Prostate gland (tissue), 2 donors: ENCODE measurements at regions not wholly inside any gene's neighbourhood (a gene's known extent, or its start where the extent isn't known, plus 50 kb on each side); places are given as distances from the start of the nearest gene placed in this dataset. TPM values are rescaled to one million over a fixed set of nuclear protein-coding genes. Genes with fewer than 3 reads are reported as not detected.
"Not testable (repeated sequence)": the region's sequence is repeated elsewhere in the genome, so short reads cannot be mapped to it uniquely, and the experiment has no call there.

Experiments used
- DNase-seq: peaks from one replicate; pipeline ENCODE4 v3.0.0-alpha.2; 2019; ENCODE audit warnings: low spot score
- H3K27ac ChIP-seq, 2 donors: fragments of 200-600 bp; sonication (generic); 2 replicates each; pipeline ENCODE4 v1.5.1; 2017 to 2019
- H3K27me3 ChIP-seq: fragments of 200-600 bp; sonication (generic); replicated peaks from 2 replicates; pipeline ENCODE4 v1.5.1; 2019; ENCODE audit not compliant: insufficient read depth
- H3K36me3 ChIP-seq, 2 donors: fragments of 200-600 bp; sonication (generic); 1 replicate in 1 of 2; 2 replicates in 1 of 2; pipeline versions ENCODE4 v1.5.1 to v1.8.1; 2017 to 2019
- H3K4me1 ChIP-seq: fragments of 200-600 bp; sonication (generic); replicated peaks from 2 replicates; pipeline ENCODE4 v1.5.1; 2019
- H3K4me3 ChIP-seq, 2 donors: fragments of 200-600 bp; sonication (generic); 2 replicates each; pipeline ENCODE4 v1.5.1; 2017 to 2019
- H3K9me3 ChIP-seq: fragments of 200-600 bp; sonication (generic); 2 replicates; pipeline ENCODE4 v1.5.1; 2017
- CTCF ChIP-seq, 4 experiments: fragments of 200-600 bp in 2 of 4; fragments of 450-650 bp in 2 of 4; sonication (generic) in 2 of 4; IDR thresholded peaks; 1 replicate in 3 of 4; 2 replicates in 1 of 4; pipeline ENCODE4 v1.5.1; 2016 to 2019; ENCODE audit warnings: antibody characterized with exemption in 4 of 4, mild to moderate bottlenecking in 2 of 4, moderate library complexity in 2 of 4
- POLR2A ChIP-seq: fragments of 450-650 bp; IDR thresholded peaks from one replicate; pipeline ENCODE4 v1.6.1; 2016; ENCODE audit warnings: antibody characterized with exemption, mild to moderate bottlenecking
- POLR2AphosphoS5 ChIP-seq: sonication (generic); formaldehyde crosslinking; IDR thresholded peaks from one replicate; pipeline ENCODE4 v1.6.1; 2017; ENCODE audit warnings: antibody characterized with exemption
- WGBS: methylation state at CpG from one replicate; pipeline ENCODE4 v1.1.5; 2018; 5-methylcytosine and 5-hydroxymethylcytosine counted together
- intact Hi-C: fragments of 100-400 bp; cut with DNase I; formaldehyde crosslinking; loops from one replicate; pipeline ENCODE4 v1.14.2; 2022
- microRNA counts, 2 donors: library from miRNA; unstranded; fragments of <30 nt; microRNA quantifications; one replicate each; lab custom pipeline; 2016 to 2017
- microRNA-seq: library from miRNA; unstranded; fragments of <30 nt; microRNA quantifications from one replicate; pipeline ENCODE4, GENCODE V29; 2016
- small RNA-seq, 2 donors: library from RNA; depleted of rRNA; stranded (forward); fragments of <200 nt; gene quantifications; one replicate each; pipeline ENCODE3, GENCODE V24; 2016

- H3K9me3 ChIP-seq, H3K4me1 ChIP-seq, H3K36me3 ChIP-seq, DNase-seq, H3K27me3 ChIP-seq, intact Hi-C loops: not testable (repeated sequence)
- H3K4me3 ChIP-seq, result peak overlapping the region; percentile 69 to 71
- H3K27ac ChIP-seq, result peak overlapping the region; percentile 88 to 94
- TF ChIP-seq POLR2A, result peak; percentile 81
- 0% methylated on average over 30 of the region's 30 CpGs for whole genome bisulfite sequencing
Measured at GRCh38 chr3:125915437-125915787, 53.6 kb upstream of the ROPN1B start.

- intact Hi-C loops, H3K36me3 ChIP-seq: not testable (repeated sequence)
Measured at GRCh38 chr3:125915792-125916375, 53.1 kb upstream of the ROPN1B start.

DNA sequence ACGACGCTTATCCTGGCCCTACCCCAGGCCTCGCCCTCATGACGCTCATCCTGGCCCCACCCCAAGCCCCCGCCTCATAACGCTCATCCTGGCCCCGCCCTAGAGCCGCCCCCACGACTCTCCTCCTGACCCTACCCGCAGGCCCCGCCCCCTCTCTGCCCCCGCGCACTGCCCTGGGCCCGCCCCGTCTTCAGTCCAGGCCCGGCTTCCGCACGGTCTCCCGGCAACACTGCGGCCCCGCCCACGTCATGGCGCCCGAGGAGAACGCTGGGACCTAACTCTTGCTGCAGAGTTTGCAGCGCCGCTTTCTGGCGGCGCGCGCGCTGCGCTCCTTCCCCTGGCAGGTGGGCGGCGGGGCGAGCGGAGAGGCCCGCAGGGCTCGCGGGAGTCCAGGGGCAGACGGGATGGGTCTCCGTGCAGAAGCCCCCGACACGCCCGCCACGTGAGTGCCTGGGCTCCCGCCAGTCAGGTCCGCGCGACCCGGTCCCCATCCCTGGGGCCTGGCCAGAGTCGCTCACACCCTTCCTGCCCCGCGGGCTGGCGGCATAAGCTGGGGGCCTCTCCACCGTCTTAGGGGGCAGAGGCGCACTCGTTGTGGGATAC is 52.5 kb upstream of the ROPN1B start:
- Histone ChIP-seq H3K4me3 (peak overlapping the region; percentile 69 to 71), H3K27me3 (no peaks in the 10 kb centered on the region), H3K27ac (peak overlapping the region; percentile 88 to 94), H3K36me3 (no peaks in the 10 kb centered on the region), H3K4me1 (no peaks in the 10 kb centered on the region), H3K9me3 (no peaks in the 10 kb centered on the region)
- peak; percentile 98 for DNase-seq
- TF ChIP-seq CTCF (IDR thresholded peaks at IDR 0.05), result peak in 2 of 4 experiments; percentile 59 to 64
- peak; percentile 34 for TF ChIP-seq POLR2A
- no peak for TF ChIP-seq POLR2AphosphoS5
- 0% methylated on average over 15 of the region's 58 CpGs for whole genome bisulfite sequencing
- intact Hi-C loops, result no loop called here

More at GRCh38 chr3:125915792-125916375, 53.1 kb upstream of the ROPN1B start:
- H3K9me3 ChIP-seq, H3K4me1 ChIP-seq, H3K27me3 ChIP-seq: not testable (repeated sequence)
- peak; percentile 100 for DNase-seq
- Histone ChIP-seq H3K4me3 (peak overlapping the region; percentile 69 to 71), H3K27ac (peak overlapping the region; percentile 88 to 94)
- 2% methylated on average over 40 of the region's 40 CpGs for WGBS
- TF ChIP-seq POLR2AphosphoS5 (peak; percentile 74), POLR2A (peak; percentile 54)

GRCh38 chr3:125917020-125917549 is 51.9 kb upstream of the ROPN1B start:
- H3K36me3 ChIP-seq, DNase-seq, H3K4me1 ChIP-seq, H3K9me3 ChIP-seq, intact Hi-C loops, H3K27me3 ChIP-seq: not testable (repeated sequence)
- WGBS, result 2% methylated on average over 12 of the region's 12 CpGs
- Histone ChIP-seq H3K4me3 (peak overlapping the region; percentile 69 to 71), H3K27ac (peak overlapping the region; percentile 71 to 80)

DNA sequence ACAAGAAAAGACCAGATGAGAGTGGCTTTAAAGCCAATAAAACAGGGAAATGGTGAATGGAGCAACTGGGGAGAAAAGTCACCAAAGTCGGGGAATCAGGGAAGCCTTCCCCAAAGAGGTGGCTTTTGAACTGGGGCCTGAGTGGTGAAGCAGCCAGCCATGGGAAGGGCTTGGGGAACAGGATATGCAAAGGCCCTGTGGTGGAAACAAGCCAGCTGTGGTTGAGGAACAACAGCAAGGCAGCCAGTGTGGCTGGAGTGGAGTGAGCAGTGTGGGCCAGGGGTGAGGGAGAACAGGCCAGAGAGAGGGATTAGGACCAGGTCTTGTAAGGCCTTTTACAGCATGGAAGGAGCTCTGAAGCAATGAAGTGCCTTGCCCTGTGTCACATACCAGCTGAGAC is 51.0 kb upstream of the ROPN1B start:
- H3K4me1 ChIP-seq, intact Hi-C loops, DNase-seq, H3K4me3 ChIP-seq, H3K36me3 ChIP-seq, H3K27ac ChIP-seq, H3K27me3 ChIP-seq, H3K9me3 ChIP-seq: not testable (repeated sequence)
- WGBS, result 100% methylated on average over 1 of the region's 1 CpG

DNA sequence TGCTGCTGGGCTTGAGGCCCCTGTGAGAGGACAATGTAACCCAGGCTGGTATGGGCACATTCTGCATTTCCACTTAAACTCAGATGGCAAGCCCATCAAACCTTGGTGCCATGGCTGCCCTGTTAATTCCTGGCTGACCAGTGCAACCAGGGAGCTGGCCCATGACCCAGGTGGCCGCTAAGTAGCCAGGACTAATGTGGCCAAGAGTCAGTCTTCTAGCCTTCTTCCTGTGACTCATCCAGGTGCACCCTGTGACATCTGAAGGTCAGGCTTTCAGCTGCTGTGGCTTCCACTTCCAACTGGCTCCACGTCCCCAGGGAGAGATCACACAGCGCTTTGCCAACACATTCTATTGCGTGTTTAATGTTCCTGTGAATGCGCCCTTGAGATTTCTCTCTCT is 50.5 kb upstream of the ROPN1B start:
- DNase-seq, result not testable (repeated sequence)

DNA sequence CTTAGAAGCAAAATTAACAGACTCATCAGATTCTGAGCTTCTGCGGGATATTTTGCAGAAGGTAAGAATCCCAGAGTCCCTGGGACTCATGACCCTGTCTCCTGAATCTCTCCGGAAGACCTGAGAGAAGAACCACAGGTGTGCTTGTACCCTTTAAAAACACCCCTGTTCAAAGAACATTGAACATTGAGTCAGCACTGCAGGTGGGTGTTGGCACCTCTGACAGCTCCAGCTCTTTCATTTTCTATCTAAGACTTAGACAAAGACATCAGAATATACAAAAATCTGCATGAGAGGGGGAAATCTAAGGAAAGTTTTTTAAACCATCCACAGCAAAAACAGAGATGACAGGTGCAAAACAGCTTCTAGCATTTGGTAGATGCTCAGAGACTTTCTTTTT is 50.1 kb upstream of the ROPN1B start:
- H3K9me3 ChIP-seq, H3K4me1 ChIP-seq, intact Hi-C loops, H3K4me3 ChIP-seq, H3K27me3 ChIP-seq, H3K27ac ChIP-seq, H3K36me3 ChIP-seq, DNase-seq: not testable (repeated sequence)
- 90% methylated on average over 2 of the region's 2 CpGs for WGBS

More for the DNA sequence above, 50.5 kb upstream of the ROPN1B start:
- intact Hi-C loops, H3K27ac ChIP-seq, H3K27me3 ChIP-seq, H3K36me3 ChIP-seq, H3K9me3 ChIP-seq, H3K4me1 ChIP-seq, H3K4me3 ChIP-seq: not testable (repeated sequence)
- 77% methylated on average over 5 of the region's 5 CpGs for WGBS

MicroRNA genes in the stretch of these regions (microRNA counts, 767-probe panel; counts per million panel counts)
- 0 to 431 counts per million in 2 donors for microRNA hsa-miR-548i (lab: Ali Mortazavi, UCI)

Small RNA genes lying in the stretch of these regions (microRNA-seq; reads per million reads assigned to microRNA genes)
- gene MIR548I1, result not detected

Small RNA genes lying in the stretch of these regions (small RNA-seq; reads per million reads assigned to genes)
- gene AC092902.1, result 0 reads per million in 2 donors
- gene AF186996.2, result 0 reads per million in 2 donors
- gene AF186996.3, result 0 reads per million in 2 donors
- gene MIR548I1, result 0 reads per million in 2 donors
- 0 reads per million in 2 donors for gene SNRPCP11
